GM12878 (cell line): ENCODE measurements at regions not wholly inside any gene's neighbourhood (a gene's known extent, or its start where the extent isn't known, plus 50 kb on each side); places are given as distances from the start of the nearest gene placed in this dataset.

Source experiments
- ATAC-seq: fragments of 200-7000 bp; cut with Tn5 transposase; 3 replicates; pipeline ENCODE4 v1.9.1; 2020; ENCODE audit warnings: mild to moderate bottlenecking, moderate library complexity
- BruUV-seq: library from RNA; stranded (reverse); fragments of 400-500 nt; replicated peaks from 2 replicates; lab custom pipeline; 2021; lab: Mats Ljungman, UMichigan
- CTCF ChIA-PET: fragments of 300-600 bp; sonication (Branson Sonifier 250); formaldehyde crosslinking; extraction: SDS; loops from one replicate; lab custom pipeline; 2021; ENCODE audit warnings: inconsistent platforms; lab: Yijun Ruan, JAX
- POLR2A ChIA-PET: fragments of 350-600 bp; formaldehyde crosslinking; extraction: SDS; loops from one replicate; lab custom pipeline; 2021; ENCODE audit warnings: inconsistent platforms; lab: Charles Lee
- RAD21 ChIA-PET: fragments of 300-600 bp; sonication (Branson Sonifier 250); formaldehyde crosslinking; loops from one replicate; lab custom pipeline; 2023; ENCODE audit warnings: antibody characterized with exemption; ENCODE audit not compliant: unreplicated experiment; lab: Charles Lee
- SMC1A ChIA-PET: fragments of 300-600 bp; sonication (Branson Sonifier 250); formaldehyde crosslinking; loops from one replicate; lab custom pipeline; 2023; ENCODE audit not compliant: unreplicated experiment, uncharacterized antibody; lab: Charles Lee
- DNase-seq: peaks from one replicate; pipeline ENCODE4 v3.0.0-alpha.2; 2011; ENCODE audit warnings: low read depth, low spot score
- FAIRE-seq: peaks from 3 replicates; lab custom pipeline; 2011; peaks lifted over from hg19 to GRCh38; lab: Jason Lieb, UNC
- H2AFZ ChIP-seq: 2 replicates; pipeline ENCODE4 v1.6.0; 2011; ENCODE audit warnings: low read depth, low read length, control low read depth; ENCODE audit not compliant: control insufficient read depth
- H3K27ac ChIP-seq: 2 replicates; pipeline ENCODE4 v1.5.1; 2011; ENCODE audit warnings: control low read depth; ENCODE audit not compliant: control insufficient read depth, insufficient read depth
- H3K27me3 ChIP-seq, 2 experiments: replicated peaks in 1 of 2; 2 replicates each; pipeline versions ENCODE4 v1.6.0 to v1.6.1; 2011; ENCODE audit warnings: low read length in 1 of 2; ENCODE audit not compliant: control insufficient read depth in 2 of 2, insufficient read depth in 2 of 2
- H3K36me3 ChIP-seq, 2 experiments: 2 replicates each; pipeline ENCODE4 v1.5.1; 2011; ENCODE audit warnings: low read length in 1 of 2; ENCODE audit not compliant: control insufficient read depth in 2 of 2, insufficient read depth in 2 of 2
- H3K4me1 ChIP-seq: 2 replicates; pipeline ENCODE4 v1.6.1; 2011; ENCODE audit warnings: mild to moderate bottlenecking, low read length, moderate library complexity, mixed read lengths; ENCODE audit not compliant: control insufficient read depth, insufficient read depth
- H3K4me2 ChIP-seq: 2 replicates; pipeline ENCODE4 v1.6.0; 2011; ENCODE audit warnings: control low read depth; ENCODE audit not compliant: control insufficient read depth, insufficient read depth
- H3K4me3 ChIP-seq: fragments of 200-600 bp; sonication (generic); 2 replicates; pipeline ENCODE4 v1.5.1; 2016
- H3K79me2 ChIP-seq: 2 replicates; pipeline ENCODE4 v1.6.0; 2011; ENCODE audit warnings: low read length; ENCODE audit not compliant: control insufficient read depth, insufficient read depth
- H3K9ac ChIP-seq: 2 replicates; pipeline ENCODE4 v1.8.0; 2011; ENCODE audit warnings: low read length, control low read depth, mixed read lengths; ENCODE audit not compliant: control insufficient read depth, insufficient read depth
- H3K9me3 ChIP-seq: replicated peaks from 3 replicates; pipeline ENCODE4 v1.5.1; 2011; ENCODE audit warnings: mild to moderate bottlenecking, low read length; ENCODE audit not compliant: control insufficient read depth, insufficient read depth
- H4K20me1 ChIP-seq: 2 replicates; pipeline ENCODE4 v1.6.0; 2011; ENCODE audit not compliant: control insufficient read depth, insufficient read depth
- CEBPB ChIP-seq, 2 experiments: fragments of 150-350 bp in 1 of 2; IDR thresholded peaks; 2 replicates each; pipeline ENCODE4 v1.6.1; 2012 to 2014; ENCODE audit warnings: low read depth in 2 of 2, low read length in 2 of 2, borderline replicate concordance in 1 of 2, inconsistent platforms in 1 of 2
- EED ChIP-seq: sonication (generic); IDR thresholded peaks from 2 replicates; pipeline ENCODE4 v1.6.1; 2016; ENCODE audit warnings: antibody characterized with exemption, low read depth
- NFYA ChIP-seq: IDR thresholded peaks from 2 replicates; pipeline ENCODE4 v1.6.1; 2011; ENCODE audit warnings: low read depth, mild to moderate bottlenecking, low read length, improper control_type of control experiment, borderline replicate concordance
- PML ChIP-seq: IDR thresholded peaks from 2 replicates; pipeline ENCODE4 v1.6.1; 2012; ENCODE audit warnings: low read length, inconsistent platforms
- POLR2A ChIP-seq: IDR thresholded peaks from 2 replicates; pipeline ENCODE4 v1.6.1; 2011; ENCODE audit warnings: low read depth, mild to moderate bottlenecking, low read length
- SREBF1 ChIP-seq: IDR thresholded peaks from 2 replicates; pipeline ENCODE4 v1.6.1; 2012; ENCODE audit warnings: mild to moderate bottlenecking, low read length
- WGBS: methylation state at CpG from one replicate; pipeline ENCODE4 v1.1.6; 2016; ENCODE audit warnings: low lambda C conversion rate; ENCODE audit not compliant: insufficient replicate concordance, insufficient coverage; ENCODE audit errors: missing lambda C conversion rate; 5-methylcytosine and 5-hydroxymethylcytosine counted together
- in situ Hi-C: fragments of 300-500 bp; cut with MboI; formaldehyde crosslinking; loops from 9 replicates; pipeline ENCODE4 v1.14.3; 2018; ENCODE audit warnings: mixed read lengths
- intact Hi-C: fragments of 100-400 bp; cut with micrococcal nuclease; formaldehyde crosslinking; loops from one replicate; pipeline ENCODE4 v1.14.2; 2022; ENCODE audit not compliant: unreplicated experiment
- TF ChIP-seq, protein P1 (sequence below): IDR thresholded peaks from 2 replicates; pipeline ENCODE4 v1.6.1; 2011; ENCODE audit warnings: low read depth, mild to moderate bottlenecking, low read length, moderate library complexity, borderline replicate concordance; ENCODE audit errors: extremely low read depth
- TF ChIP-seq, protein P2 (sequence below): IDR thresholded peaks from 2 replicates; pipeline ENCODE4 v1.6.1; 2011; ENCODE audit warnings: low read depth, low read length, improper control_type of control experiment, borderline replicate concordance
- TF ChIP-seq, protein P3 (sequence below): fragments of 450-650 bp; conservative IDR thresholded peaks from 2 replicates; pipeline ENCODE4 v1.6.1; 2017; ENCODE audit warnings: mild to moderate bottlenecking, moderate library complexity

DNA sequence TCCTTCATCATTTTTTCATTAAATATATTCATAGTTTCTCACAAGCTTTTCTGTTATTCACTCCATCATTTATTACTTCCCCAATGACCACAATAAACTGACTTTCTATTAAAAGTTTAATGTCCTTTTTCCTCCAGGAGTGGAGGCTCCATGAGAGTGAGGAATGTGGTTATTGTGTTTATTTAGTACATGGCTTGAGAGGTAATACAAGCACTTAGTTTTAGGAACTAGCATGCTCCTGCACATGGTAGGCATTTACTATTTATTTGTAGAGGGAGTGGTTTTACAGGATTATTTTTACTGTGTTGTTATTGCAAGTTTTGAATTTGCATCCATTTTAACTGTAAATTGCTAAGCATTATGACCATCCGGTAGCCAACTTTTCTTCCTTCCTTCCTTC lies 412.9 kb upstream of the SUCLG2 start:
- WGBS: 44% methylated on average over 1 of the region's 1 CpG
- no TSS peak for BruUV-seq
- Histone ChIP-seq H2AFZ (no peak overlapping the region), H3K79me2 (no peaks in the 10 kb centered on the region), H3K9ac (no peak overlapping the region), H4K20me1 (no peaks in the 10 kb centered on the region), H3K27ac (no peak overlapping the region)
- no peak for DNase-seq
- intact Hi-C loops: no loop called here
- TF ChIP-seq, protein P1, sequence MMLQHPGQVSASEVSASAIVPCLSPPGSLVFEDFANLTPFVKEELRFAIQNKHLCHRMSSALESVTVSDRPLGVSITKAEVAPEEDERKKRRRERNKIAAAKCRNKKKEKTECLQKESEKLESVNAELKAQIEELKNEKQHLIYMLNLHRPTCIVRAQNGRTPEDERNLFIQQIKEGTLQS: no peak
- no peak for TF ChIP-seq PML
- no peak for TF ChIP-seq EED
- TF ChIP-seq, protein P2, sequence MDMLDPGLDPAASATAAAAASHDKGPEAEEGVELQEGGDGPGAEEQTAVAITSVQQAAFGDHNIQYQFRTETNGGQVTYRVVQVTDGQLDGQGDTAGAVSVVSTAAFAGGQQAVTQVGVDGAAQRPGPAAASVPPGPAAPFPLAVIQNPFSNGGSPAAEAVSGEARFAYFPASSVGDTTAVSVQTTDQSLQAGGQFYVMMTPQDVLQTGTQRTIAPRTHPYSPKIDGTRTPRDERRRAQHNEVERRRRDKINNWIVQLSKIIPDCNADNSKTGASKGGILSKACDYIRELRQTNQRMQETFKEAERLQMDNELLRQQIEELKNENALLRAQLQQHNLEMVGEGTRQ: no peak
- no peak for TF ChIP-seq SREBF1
- TF ChIP-seq CEBPB (IDR thresholded peaks at IDR 0.05; ENCODE audit: borderline replicate concordance in 1 of 2, low read depth in 2 of 2, low read length in 2 of 2): no peak
- TF ChIP-seq NFYA: no peak
- no peak for TF ChIP-seq POLR2A
- TF ChIP-seq, protein P3, sequence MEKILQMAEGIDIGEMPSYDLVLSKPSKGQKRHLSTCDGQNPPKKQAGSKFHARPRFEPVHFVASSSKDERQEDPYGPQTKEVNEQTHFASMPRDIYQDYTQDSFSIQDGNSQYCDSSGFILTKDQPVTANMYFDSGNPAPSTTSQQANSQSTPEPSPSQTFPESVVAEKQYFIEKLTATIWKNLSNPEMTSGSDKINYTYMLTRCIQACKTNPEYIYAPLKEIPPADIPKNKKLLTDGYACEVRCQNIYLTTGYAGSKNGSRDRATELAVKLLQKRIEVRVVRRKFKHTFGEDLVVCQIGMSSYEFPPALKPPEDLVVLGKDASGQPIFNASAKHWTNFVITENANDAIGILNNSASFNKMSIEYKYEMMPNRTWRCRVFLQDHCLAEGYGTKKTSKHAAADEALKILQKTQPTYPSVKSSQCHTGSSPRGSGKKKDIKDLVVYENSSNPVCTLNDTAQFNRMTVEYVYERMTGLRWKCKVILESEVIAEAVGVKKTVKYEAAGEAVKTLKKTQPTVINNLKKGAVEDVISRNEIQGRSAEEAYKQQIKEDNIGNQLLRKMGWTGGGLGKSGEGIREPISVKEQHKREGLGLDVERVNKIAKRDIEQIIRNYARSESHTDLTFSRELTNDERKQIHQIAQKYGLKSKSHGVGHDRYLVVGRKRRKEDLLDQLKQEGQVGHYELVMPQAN: no peak
- TF ChIP-seq, all 136 proteins: peak for 0
- Histone ChIP-seq H3K36me3 (no peaks in the 10 kb centered on the region), H3K27me3 (no peaks in the 10 kb centered on the region), H3K4me1 (no peaks in the 10 kb centered on the region), H3K4me2 (no peak overlapping the region), H3K9me3 (no peaks in the 10 kb centered on the region), H3K4me3 (no peak overlapping the region)
- RAD21 ChIA-PET: no interaction called here
- FAIRE-seq: no peak
- no peak for ATAC-seq
- CTCF ChIA-PET: no interaction called here
- in situ Hi-C loops: no loop called here
- POLR2A ChIA-PET: no interaction called here
- SMC1A ChIA-PET: no interaction called here
